ENCODE measurements at regions not wholly inside any gene's neighbourhood (a gene's known extent, or its start where the extent isn't known, plus 50 kb on each side); places are given as distances from the start of the nearest gene placed in this dataset.

DNA sequence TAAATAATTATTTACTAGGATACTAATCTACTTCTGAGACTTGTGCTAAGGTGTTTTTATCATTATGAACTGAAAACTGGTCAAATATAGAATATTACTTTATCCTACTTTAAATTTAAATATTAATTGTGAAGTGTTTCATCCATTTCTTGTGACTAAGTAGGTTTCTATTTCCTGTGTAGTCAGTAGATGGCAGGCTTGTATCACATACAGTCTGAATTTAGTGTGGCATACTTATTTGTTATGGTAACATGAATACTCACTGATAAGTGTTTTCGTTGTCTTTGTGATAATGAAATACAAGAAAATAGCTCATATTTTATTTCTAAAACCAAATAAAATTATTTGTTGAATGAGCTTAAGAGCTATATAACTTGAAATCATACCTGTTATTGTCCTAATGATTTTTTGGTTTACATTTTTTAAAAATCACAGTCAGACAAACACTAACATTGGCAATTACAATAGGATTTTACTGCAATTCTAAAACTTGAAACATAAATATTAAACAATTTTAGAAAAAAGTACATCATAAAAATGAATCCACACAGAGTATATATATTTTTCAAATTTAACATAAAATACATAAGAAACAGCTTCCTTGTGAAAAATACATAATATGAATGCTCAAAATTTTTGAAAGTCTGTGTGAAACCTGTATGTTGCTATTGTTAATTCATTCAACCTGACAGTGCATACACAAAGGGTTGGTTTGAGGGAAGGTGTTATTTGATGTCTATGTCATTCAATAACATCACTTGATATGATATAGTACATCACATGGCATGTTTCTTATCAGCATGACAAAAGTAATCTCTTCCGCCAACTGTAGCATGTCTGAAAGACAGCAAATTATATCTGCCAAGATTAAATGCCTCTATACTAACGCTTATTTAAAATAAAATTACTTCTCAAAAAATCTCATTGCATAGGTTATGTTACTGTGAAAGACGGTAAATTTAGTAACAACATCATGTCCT, 904.8 kb upstream of the PCDH20 start:
- Histone ChIP-seq H3K9me3 (no peaks in the 10 kb centered on the region), H3K36me3 (no peaks in the 10 kb centered on the region), H3K27me3 (no peaks in the 10 kb centered on the region), H3K4me1 (no peaks in the 10 kb centered on the region), H3K27ac (no peak overlapping the region), H3K4me3 (no peak overlapping the region)
- 32 to 40% methylated on average over 4 of the region's 4 CpGs for WGBS, 2 donors (ENCODE audit: low coverage in 1 of 2)
- TF ChIP-seq, protein P1, sequence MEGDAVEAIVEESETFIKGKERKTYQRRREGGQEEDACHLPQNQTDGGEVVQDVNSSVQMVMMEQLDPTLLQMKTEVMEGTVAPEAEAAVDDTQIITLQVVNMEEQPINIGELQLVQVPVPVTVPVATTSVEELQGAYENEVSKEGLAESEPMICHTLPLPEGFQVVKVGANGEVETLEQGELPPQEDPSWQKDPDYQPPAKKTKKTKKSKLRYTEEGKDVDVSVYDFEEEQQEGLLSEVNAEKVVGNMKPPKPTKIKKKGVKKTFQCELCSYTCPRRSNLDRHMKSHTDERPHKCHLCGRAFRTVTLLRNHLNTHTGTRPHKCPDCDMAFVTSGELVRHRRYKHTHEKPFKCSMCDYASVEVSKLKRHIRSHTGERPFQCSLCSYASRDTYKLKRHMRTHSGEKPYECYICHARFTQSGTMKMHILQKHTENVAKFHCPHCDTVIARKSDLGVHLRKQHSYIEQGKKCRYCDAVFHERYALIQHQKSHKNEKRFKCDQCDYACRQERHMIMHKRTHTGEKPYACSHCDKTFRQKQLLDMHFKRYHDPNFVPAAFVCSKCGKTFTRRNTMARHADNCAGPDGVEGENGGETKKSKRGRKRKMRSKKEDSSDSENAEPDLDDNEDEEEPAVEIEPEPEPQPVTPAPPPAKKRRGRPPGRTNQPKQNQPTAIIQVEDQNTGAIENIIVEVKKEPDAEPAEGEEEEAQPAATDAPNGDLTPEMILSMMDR (IDR thresholded peaks at IDR 0.05), result peak in 1 of 4 experiments; percentile 42
- no peak for TF ChIP-seq POLR2A (IDR thresholded peaks at IDR 0.05)
- ATAC-seq, result no peak

DNA sequence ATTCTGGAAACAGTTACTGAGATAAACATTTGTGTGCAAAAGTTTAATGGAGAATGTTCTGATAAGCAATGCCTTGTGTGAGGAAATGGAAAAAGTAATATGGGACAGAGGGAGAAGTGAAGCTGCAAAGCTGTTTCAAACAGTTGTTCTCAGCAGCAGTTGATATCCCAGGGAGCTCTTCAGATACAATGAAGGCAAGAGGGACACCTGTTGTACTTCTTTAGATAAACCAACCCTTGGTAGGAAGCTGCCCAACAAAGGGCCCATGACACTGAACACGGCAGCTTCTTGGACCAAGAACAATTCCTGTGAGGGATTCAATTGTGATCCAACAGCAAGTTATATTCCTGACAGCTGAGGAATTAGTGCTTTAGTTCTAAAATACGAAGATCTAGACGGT, 894.3 kb upstream of the PCDH20 start:
- ATAC-seq, result no peak
- TF ChIP-seq, protein P1 (IDR thresholded peaks at IDR 0.05), result no peak
- TF ChIP-seq POLR2A (IDR thresholded peaks at IDR 0.05), result no peak
- no peak for TF ChIP-seq POLR2AphosphoS5 (IDR thresholded peaks at IDR 0.05)
- TF ChIP-seq EP300 (IDR thresholded peaks at IDR 0.05), result no peak
- no peak overlapping the region for H3K4me3 ChIP-seq
- no peaks in the 10 kb centered on the region for H3K36me3 ChIP-seq
- H3K27ac ChIP-seq, result no peak overlapping the region
- H3K4me1 ChIP-seq, result no peaks in the 10 kb centered on the region
- H3K9me3 ChIP-seq, result no peaks in the 10 kb centered on the region
- no peaks in the 10 kb centered on the region for H3K27me3 ChIP-seq
- 62 to 63% methylated on average over 3 of the region's 3 CpGs for WGBS, 2 donors (ENCODE audit: low coverage in 1 of 2)

DNA sequence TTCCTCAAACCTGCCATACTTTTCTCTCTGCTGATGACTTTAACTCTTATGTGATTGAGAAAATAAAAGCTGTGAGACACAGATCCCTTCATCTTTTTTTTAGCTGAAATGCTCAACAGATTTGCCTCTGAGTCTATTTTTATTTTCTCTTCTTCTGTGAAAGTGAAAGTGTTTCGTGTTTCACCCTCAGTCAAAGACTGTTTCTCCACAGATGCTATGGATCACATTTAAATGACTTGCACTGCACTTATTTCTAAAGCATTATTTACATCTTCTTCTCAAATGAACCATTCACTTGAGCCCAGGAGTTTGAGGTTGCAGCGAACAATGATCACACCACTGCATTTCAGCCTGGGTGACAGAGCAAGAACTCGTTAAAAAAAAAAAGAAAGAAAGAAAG, 890.1 kb upstream of the PCDH20 start:
- H3K4me1 ChIP-seq, result no peaks in the 10 kb centered on the region
- no peaks in the 10 kb centered on the region for H3K36me3 ChIP-seq
- H3K27ac ChIP-seq, result no peak overlapping the region
- H3K4me3 ChIP-seq, result no peak overlapping the region
- H3K27me3 ChIP-seq, result no peaks in the 10 kb centered on the region
- H3K9me3 ChIP-seq, result no peaks in the 10 kb centered on the region
- TF ChIP-seq EP300 (IDR thresholded peaks at IDR 0.05) (no peak), POLR2A (IDR thresholded peaks at IDR 0.05) (no peak), POLR2AphosphoS5 (IDR thresholded peaks at IDR 0.05) (no peak)
- TF ChIP-seq, protein P1 (IDR thresholded peaks at IDR 0.05), result no peak
- 58% methylated on average over 3 of the region's 3 CpGs; no CpG with 5 or more reads in 1 of the 2 donors for WGBS, 2 donors (ENCODE audit: low coverage in 1 of 2)
- ATAC-seq, result no peak

DNA sequence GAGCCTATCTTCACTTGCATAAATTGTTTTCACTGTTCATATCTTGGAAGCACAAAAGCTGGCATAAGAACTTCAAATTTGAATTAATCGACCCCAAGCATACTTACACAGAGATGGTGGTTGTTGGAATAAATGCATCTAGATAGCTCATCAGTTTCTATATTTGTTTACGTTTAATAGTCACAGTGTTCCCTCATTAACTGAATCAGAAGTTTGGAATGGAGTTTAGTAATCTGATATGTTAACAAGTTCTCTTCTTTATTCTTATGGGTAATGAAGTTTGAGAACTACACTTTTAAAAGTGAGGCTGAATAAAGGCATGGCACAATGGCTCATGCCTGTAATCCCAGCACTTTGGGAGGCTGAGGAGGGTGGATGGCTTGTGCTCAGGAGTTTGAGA, 886.7 kb upstream of the PCDH20 start:
- Histone ChIP-seq H3K9me3 (no peaks in the 10 kb centered on the region), H3K4me3 (no peak overlapping the region), H3K27ac (no peak overlapping the region), H3K27me3 (no peaks in the 10 kb centered on the region), H3K4me1 (no peaks in the 10 kb centered on the region), H3K36me3 (no peaks in the 10 kb centered on the region)
- no peak for ATAC-seq
- no peak for TF ChIP-seq EP300 (IDR thresholded peaks at IDR 0.05)
- WGBS, 2 donors (ENCODE audit: low coverage in 1 of 2), result 50 to 58% methylated on average over 2 of the region's 2 CpGs

GRCh38 chr13:62299988-62300387, 884.3 kb upstream of the PCDH20 start:
- ATAC-seq, result no peak
- 30 to 31% methylated on average over 3 of the region's 3 CpGs for WGBS, 2 donors (ENCODE audit: low coverage in 1 of 2)

More at GRCh38 chr13:62299988-62300387, 884.3 kb upstream of the PCDH20 start:
- no peak overlapping the region for H3K4me3 ChIP-seq
- H3K27me3 ChIP-seq, result no peaks in the 10 kb centered on the region
- H3K36me3 ChIP-seq, result no peaks in the 10 kb centered on the region
- TF ChIP-seq, protein P1 (IDR thresholded peaks at IDR 0.05), result no peak
- no peak for TF ChIP-seq POLR2A (IDR thresholded peaks at IDR 0.05)
- no peak for TF ChIP-seq POLR2AphosphoS5 (IDR thresholded peaks at IDR 0.05)
- no peak overlapping the region for H3K27ac ChIP-seq
- H3K9me3 ChIP-seq, result no peaks in the 10 kb centered on the region
- no peaks in the 10 kb centered on the region for H3K4me1 ChIP-seq

All from gastroesophageal sphincter (tissue), 4 donors.